K562 (cell line): ENCODE measurements at regions not wholly inside any gene's neighbourhood (a gene's known extent, or its start where the extent isn't known, plus 50 kb on each side); places are given as distances from the start of the nearest gene placed in this dataset.
"Not testable (repeated sequence)": the region's sequence is repeated elsewhere in the genome, so short reads cannot be mapped to it uniquely, and the experiment has no call there.

Source experiments
- ATAC-seq: fragments of 200-7000 bp; cut with Tn5 transposase; 3 replicates; pipeline ENCODE4 v1.9.1; 2020; ENCODE audit warnings: moderate library complexity
- BruUV-seq: library from RNA; stranded (reverse); fragments of 400-500 nt; replicated peaks from 2 replicates; lab custom pipeline; 2021; lab: Mats Ljungman, UMichigan
- CTCF ChIA-PET: fragments of 300-600 bp; formaldehyde crosslinking; extraction: SDS; loops from one replicate; lab custom pipeline; 2021; ENCODE audit warnings: low intra/inter-chr PET ratio; lab: Yijun Ruan, JAX
- POLR2A ChIA-PET: fragments of 300-600, 350-650 bp; sonication (Branson Sonifier 250); formaldehyde crosslinking; extraction: SDS; loops from one replicate; lab custom pipeline; 2021; ENCODE audit warnings: antibody characterized with exemption, inconsistent platforms; lab: Yijun Ruan, JAX
- DNase-seq, 4 experiments: peaks; one replicate each; pipeline versions ENCODE4 v3.0.0 to v3.0.0-alpha.2; 2011 to 2018; ENCODE audit warnings: low spot score in 3 of 4, mixed read lengths in 3 of 4; ENCODE audit errors: extremely low read depth in 1 of 4
- FAIRE-seq: peaks from 2 replicates; lab custom pipeline; 2011; peaks lifted over from hg19 to GRCh38; lab: Jason Lieb, UNC
- H2AFZ ChIP-seq: 2 replicates; pipeline ENCODE4 v1.6.0; 2011; ENCODE audit warnings: low read depth, low read length, control low read depth, inconsistent platforms
- H3K27ac ChIP-seq: fragments of 200-600 bp; 3 replicates; pipeline ENCODE4 v1.8.0; 2011; ENCODE audit warnings: low read depth, mild to moderate bottlenecking, control low read depth, inconsistent platforms, low read length, moderate library complexity, mixed read lengths; ENCODE audit errors: extremely low read depth
- H3K27me3 ChIP-seq, 2 experiments: fragments of 300-600 bp in 1 of 2; 2 replicates in 1 of 2; 3 replicates in 1 of 2; pipeline versions ENCODE4 v1.6.0 to v1.8.0; 2011; ENCODE audit warnings: inconsistent platforms in 2 of 2, low read length in 2 of 2, mild to moderate bottlenecking in 1 of 2, mixed read lengths in 1 of 2, moderate library complexity in 1 of 2; ENCODE audit not compliant: control insufficient read depth in 2 of 2, insufficient read depth in 2 of 2
- H3K36me3 ChIP-seq: fragments of 300-600 bp; 3 replicates; pipeline ENCODE4 v1.8.0; 2011; ENCODE audit warnings: mild to moderate bottlenecking, low read length, inconsistent platforms; ENCODE audit not compliant: control insufficient read depth, insufficient read depth
- H3K4me1 ChIP-seq, 2 experiments: fragments of 200-600 bp in 1 of 2; replicated peaks in 1 of 2; 2 replicates in 1 of 2; 3 replicates in 1 of 2; pipeline versions ENCODE4 v1.5.1 to v1.8.0; 2011; ENCODE audit warnings: inconsistent platforms in 2 of 2, low read length in 2 of 2, mild to moderate bottlenecking in 1 of 2, mixed read lengths in 1 of 2, moderate library complexity in 1 of 2; ENCODE audit not compliant: control insufficient read depth in 2 of 2, insufficient read depth in 2 of 2
- H3K4me2 ChIP-seq: 2 replicates; pipeline ENCODE4 v1.6.1; 2011; ENCODE audit warnings: low read length, control low read depth, inconsistent platforms, mixed read lengths; ENCODE audit not compliant: insufficient read depth
- H3K4me3 ChIP-seq: fragments of 200-600 bp; sonication (generic), shearing (Covaris generic); 2 replicates; pipeline ENCODE4 v1.5.1; 2016; ENCODE audit warnings: control low read depth, inconsistent platforms
- H3K79me2 ChIP-seq: fragments of 200-600 bp; 3 replicates; pipeline ENCODE4 v1.8.0; 2011; ENCODE audit warnings: low read length, inconsistent platforms; ENCODE audit not compliant: control insufficient read depth, insufficient read depth
- H3K9ac ChIP-seq, 2 experiments: 2 replicates each; pipeline versions ENCODE4 v1.6.0 to v1.6.1; 2011; ENCODE audit warnings: low read depth in 2 of 2, low read length in 2 of 2, control low read depth in 1 of 2, inconsistent platforms in 1 of 2, mild to moderate bottlenecking in 1 of 2, mixed read lengths in 1 of 2; ENCODE audit not compliant: insufficient read depth in 1 of 2
- H3K9me1 ChIP-seq: one replicate; pipeline ENCODE4 v1.6.0; 2011; ENCODE audit warnings: inconsistent platforms, mild to moderate bottlenecking, low read length, moderate library complexity; ENCODE audit not compliant: control insufficient read depth, insufficient read depth
- H3K9me3 ChIP-seq: replicated peaks from 2 replicates; pipeline ENCODE4 v1.5.1; 2011; ENCODE audit warnings: low read depth, low read length, inconsistent platforms; ENCODE audit not compliant: control insufficient read depth, insufficient read depth
- H4K20me1 ChIP-seq: replicated peaks from 2 replicates; pipeline ENCODE4 v1.6.1; 2011; ENCODE audit warnings: low read length, inconsistent platforms, mixed read lengths; ENCODE audit not compliant: control insufficient read depth, insufficient read depth
- COPS2 ChIP-seq: fragments of 450-650 bp; conservative IDR thresholded peaks from 2 replicates; pipeline ENCODE4 v1.6.1; 2016; ENCODE audit warnings: mild to moderate bottlenecking, moderate library complexity
- KLF10 ChIP-seq: fragments of 250-450 bp; sonication (Bioruptor Pico); IDR thresholded peaks from 2 replicates; pipeline ENCODE4 v1.6.1; 2021; ENCODE audit warnings: matching md5 sums
- SNIP1 ChIP-seq: fragments of 450-650 bp; IDR thresholded peaks from 2 replicates; pipeline ENCODE4 v1.7.1; 2017; ENCODE audit warnings: low read depth, mild to moderate bottlenecking
- SREBF2 ChIP-seq: sonication (generic); formaldehyde crosslinking; IDR thresholded peaks from 2 replicates; pipeline ENCODE4 v1.4.0; 2020; ENCODE audit warnings: mild to moderate bottlenecking, missing genetic modification reagents
- ZNF253 ChIP-seq: fragments of 250-450 bp; sonication (Bioruptor Pico); conservative IDR thresholded peaks from 2 replicates; pipeline ENCODE4 v1.6.1; 2021; ENCODE audit warnings: mild to moderate bottlenecking
- WGBS: fragments of 100-300 bp; shearing (Covaris generic); methylation state at CpG from one replicate; pipeline ENCODE4 v1.1.6; 2016; ENCODE audit warnings: low coverage, mixed read lengths; ENCODE audit not compliant: insufficient coverage; ENCODE audit errors: missing lambda C conversion rate; 5-methylcytosine and 5-hydroxymethylcytosine counted together
- in situ Hi-C: fragments of 300-500 bp; cut with MboI; formaldehyde crosslinking; loops from 4 replicates; pipeline ENCODE4 v1.15.0; 2018; ENCODE audit warnings: inconsistent platforms, mixed read lengths
- intact Hi-C: fragments of 100-400 bp; cut with micrococcal nuclease; formaldehyde crosslinking; loops from 2 replicates; pipeline ENCODE4 v1.14.2; 2022
- TF ChIP-seq, protein P1 (sequence below): fragments of 250-450 bp; sonication (Bioruptor Pico); IDR thresholded peaks from 2 replicates; pipeline ENCODE4 v1.5.0; 2021
- TF ChIP-seq, protein P2 (sequence below), 2 experiments: fragments of 450-650 bp; IDR thresholded peaks; 2 replicates each; pipeline ENCODE4 v1.6.1; 2016

- ATAC-seq, H3K9ac ChIP-seq: not testable (repeated sequence)
- intact Hi-C loops = loop anchor here (1.0 kb wide), 1 partner anchor 10 kb away; no protein-coding TSS in a partner anchor
These were observed 744.2 kb downstream of the TMEM121 start for GRCh38 chr14:106270476-106271121.

DNA sequence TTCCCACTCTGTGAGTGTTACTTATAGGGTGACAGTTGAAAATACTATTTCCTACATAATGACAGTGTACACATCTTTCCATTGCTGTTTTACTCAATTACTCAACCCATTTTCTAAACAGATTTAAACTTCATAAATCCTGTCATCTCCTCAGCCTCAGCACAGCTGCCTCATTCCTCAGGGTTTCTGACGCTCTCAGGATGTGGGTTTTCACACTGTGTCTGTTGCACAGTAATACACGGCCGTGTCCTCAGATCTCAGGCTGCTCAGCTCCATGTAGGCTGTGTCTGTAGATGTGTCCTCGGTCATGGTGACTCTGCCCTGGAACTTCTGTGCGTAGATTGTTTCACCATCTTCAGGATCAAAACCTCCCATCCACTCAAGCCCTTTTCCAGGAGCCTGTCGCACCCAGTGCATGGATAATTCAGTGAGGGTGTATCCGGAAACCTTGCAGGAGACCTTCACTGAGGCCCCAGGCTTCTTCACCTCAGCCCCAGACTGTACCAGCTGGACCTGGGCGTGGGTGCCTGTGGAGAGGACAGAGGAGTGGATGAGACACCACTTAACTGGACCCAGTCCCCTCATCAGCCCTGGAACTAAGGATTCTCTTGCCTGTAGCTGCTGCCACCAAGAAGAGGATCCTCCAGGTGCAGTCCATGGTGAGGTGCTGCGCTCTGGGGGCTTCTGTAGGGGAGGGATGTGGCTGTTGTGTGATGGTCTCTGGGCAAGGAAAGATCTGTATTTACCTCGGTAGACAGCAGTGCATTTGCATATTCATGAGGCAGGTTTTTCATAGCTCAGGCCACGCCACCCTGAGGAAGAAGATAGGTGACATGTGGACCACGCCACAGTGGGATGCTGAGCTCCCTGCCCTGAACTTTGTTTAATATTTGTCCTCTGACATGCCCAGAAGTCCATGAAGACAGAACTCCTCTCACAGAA lies 750.2 kb downstream of the TMEM121 start:
- DNase-seq (no peak), ATAC-seq (no peak), FAIRE-seq (no peak)
- ChIA-PET POLR2A (no interaction called here), CTCF (no interaction called here)
- 0% methylated on average over 11 of the region's 12 CpGs for WGBS
- no peak overlapping the region for H2AFZ ChIP-seq
- BruUV-seq = no TSS peak
- H3K27ac ChIP-seq = no peak overlapping the region
- H3K4me3 ChIP-seq = no peak overlapping the region
- intact Hi-C loops = no loop called here
- no peaks in the 10 kb centered on the region for H3K9me3 ChIP-seq
- in situ Hi-C loops = no loop called here
- H3K27me3 ChIP-seq = no peaks in the 10 kb centered on the region
- H3K36me3 ChIP-seq = no peaks in the 10 kb centered on the region
- no peaks in the 10 kb centered on the region for H3K4me1 ChIP-seq
- no peak overlapping the region for H3K9ac ChIP-seq
- no peaks in the 10 kb centered on the region for H4K20me1 ChIP-seq
- no peaks in the 10 kb centered on the region for H3K79me2 ChIP-seq
- no peaks in the 10 kb centered on the region for H3K9me1 ChIP-seq
- no peak overlapping the region for H3K4me2 ChIP-seq
- TF ChIP-seq, protein P1, sequence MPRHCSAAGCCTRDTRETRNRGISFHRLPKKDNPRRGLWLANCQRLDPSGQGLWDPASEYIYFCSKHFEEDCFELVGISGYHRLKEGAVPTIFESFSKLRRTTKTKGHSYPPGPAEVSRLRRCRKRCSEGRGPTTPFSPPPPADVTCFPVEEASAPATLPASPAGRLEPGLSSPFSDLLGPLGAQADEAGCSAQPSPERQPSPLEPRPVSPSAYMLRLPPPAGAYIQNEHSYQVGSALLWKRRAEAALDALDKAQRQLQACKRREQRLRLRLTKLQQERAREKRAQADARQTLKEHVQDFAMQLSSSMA (CRISPR knock-in tag) = no peak
- TF ChIP-seq ZNF253 (no peak), COPS2 (no peak), SNIP1 (no peak), SREBF2 (CRISPR knock-in tag) (no peak), KLF10 (CRISPR knock-in tag) (no peak)
- TF ChIP-seq, protein P2, sequence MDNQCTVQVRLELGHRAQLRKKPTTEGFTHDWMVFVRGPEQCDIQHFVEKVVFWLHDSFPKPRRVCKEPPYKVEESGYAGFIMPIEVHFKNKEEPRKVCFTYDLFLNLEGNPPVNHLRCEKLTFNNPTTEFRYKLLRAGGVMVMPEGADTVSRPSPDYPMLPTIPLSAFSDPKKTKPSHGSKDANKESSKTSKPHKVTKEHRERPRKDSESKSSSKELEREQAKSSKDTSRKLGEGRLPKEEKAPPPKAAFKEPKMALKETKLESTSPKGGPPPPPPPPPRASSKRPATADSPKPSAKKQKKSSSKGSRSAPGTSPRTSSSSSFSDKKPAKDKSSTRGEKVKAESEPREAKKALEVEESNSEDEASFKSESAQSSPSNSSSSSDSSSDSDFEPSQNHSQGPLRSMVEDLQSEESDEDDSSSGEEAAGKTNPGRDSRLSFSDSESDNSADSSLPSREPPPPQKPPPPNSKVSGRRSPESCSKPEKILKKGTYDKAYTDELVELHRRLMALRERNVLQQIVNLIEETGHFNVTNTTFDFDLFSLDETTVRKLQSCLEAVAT (IDR thresholded peaks at IDR 0.05) = no peak

More at GRCh38 chr14:106270476-106271121, 744.2 kb downstream of the TMEM121 start:
- H2AFZ ChIP-seq, H3K9me3 ChIP-seq, POLR2A ChIA-PET, H3K27me3 ChIP-seq, DNase-seq, H3K27ac ChIP-seq, H3K79me2 ChIP-seq, FAIRE-seq, H3K4me2 ChIP-seq, CTCF ChIA-PET, H3K9me1 ChIP-seq, H3K4me3 ChIP-seq, BruUV-seq, H4K20me1 ChIP-seq, in situ Hi-C loops, H3K36me3 ChIP-seq, H3K4me1 ChIP-seq: not testable (repeated sequence)
- 0% methylated on average over 3 of the region's 4 CpGs for WGBS
